MCF 10A (cell line): ENCODE measurements at regions not wholly inside any gene's neighbourhood (a gene's known extent, or its start where the extent isn't known, plus 50 kb on each side); places are given as distances from the start of the nearest gene placed in this dataset.

Source experiments
- BruUV-seq: library from RNA; stranded (reverse); fragments of 400-500 nt; replicated peaks from 2 replicates; lab custom pipeline; 2021; lab: Mats Ljungman, UMichigan
- CTCF ChIA-PET: fragments of 300-600 bp; sonication (Branson Sonifier 250); formaldehyde crosslinking; extraction: SDS; loops from one replicate; lab custom pipeline; 2021; ENCODE audit warnings: antibody characterized with exemption, inconsistent platforms; lab: Yijun Ruan, JAX
- POLR2A ChIA-PET: fragments of 300-600, 350-650 bp; sonication (Branson Sonifier 250); formaldehyde crosslinking; extraction: SDS; loops from one replicate; lab custom pipeline; 2020; ENCODE audit warnings: antibody characterized with exemption, inconsistent platforms; lab: Yijun Ruan, JAX
- DNase-seq: peaks from one replicate; pipeline ENCODE4 v3.0.0-alpha.2; 2018; ENCODE audit not compliant: unreplicated experiment
- H3K27ac Mint-ChIP-seq: one replicate; pipeline ENCODE4 v1.8.0; 2022; ENCODE audit warnings: mild to moderate bottlenecking, low read depth, mixed read lengths; ENCODE audit not compliant: unreplicated experiment
- H3K27me3 Mint-ChIP-seq: one replicate; pipeline ENCODE4 v1.8.0; 2022; ENCODE audit warnings: mixed read lengths; ENCODE audit not compliant: insufficient read depth, unreplicated experiment
- H3K36me3 Mint-ChIP-seq: one replicate; pipeline ENCODE4 v1.8.0; 2022; ENCODE audit warnings: mild to moderate bottlenecking, moderate library complexity, mixed read lengths; ENCODE audit not compliant: insufficient read depth, unreplicated experiment
- H3K4me1 Mint-ChIP-seq: one replicate; pipeline ENCODE4 v1.8.0; 2022; ENCODE audit warnings: mixed read lengths; ENCODE audit not compliant: insufficient read depth, unreplicated experiment
- H3K4me3 Mint-ChIP-seq: one replicate; pipeline ENCODE4 v1.8.0; 2022; ENCODE audit warnings: mild to moderate bottlenecking, moderate library complexity, mixed read lengths; ENCODE audit not compliant: unreplicated experiment
- H3K9me3 Mint-ChIP-seq: one replicate; pipeline ENCODE4 v1.8.0; 2022; ENCODE audit warnings: mixed read lengths; ENCODE audit not compliant: unreplicated experiment
- intact Hi-C: fragments of 100-400 bp; cut with micrococcal nuclease; formaldehyde crosslinking; loops from 2 replicates; pipeline ENCODE4 v1.14.1; 2022
- TF ChIP-seq, protein P1 (sequence below): fragments of 200-600 bp; IDR thresholded peaks from one replicate; pipeline ENCODE4 v1.8.0; 2022; ENCODE audit warnings: antibody characterized with exemption, mild to moderate bottlenecking; ENCODE audit not compliant: unreplicated experiment

GRCh38 chrX:127782904-127783303, 269.3 kb downstream of the ACTRT1 start:
- ChIA-PET CTCF (no interaction called here), POLR2A (no interaction called here)
- H3K27me3 Mint-ChIP-seq: no peaks in the 10 kb centered on the region
- H3K36me3 Mint-ChIP-seq: no peaks in the 10 kb centered on the region
- H3K27ac Mint-ChIP-seq: no peak overlapping the region
- H3K9me3 Mint-ChIP-seq: peaks cover 37% of the 10 kb centered on the region
- H3K4me1 Mint-ChIP-seq: no peaks in the 10 kb centered on the region
- intact Hi-C loops: no loop called here
- TF ChIP-seq, protein P1, sequence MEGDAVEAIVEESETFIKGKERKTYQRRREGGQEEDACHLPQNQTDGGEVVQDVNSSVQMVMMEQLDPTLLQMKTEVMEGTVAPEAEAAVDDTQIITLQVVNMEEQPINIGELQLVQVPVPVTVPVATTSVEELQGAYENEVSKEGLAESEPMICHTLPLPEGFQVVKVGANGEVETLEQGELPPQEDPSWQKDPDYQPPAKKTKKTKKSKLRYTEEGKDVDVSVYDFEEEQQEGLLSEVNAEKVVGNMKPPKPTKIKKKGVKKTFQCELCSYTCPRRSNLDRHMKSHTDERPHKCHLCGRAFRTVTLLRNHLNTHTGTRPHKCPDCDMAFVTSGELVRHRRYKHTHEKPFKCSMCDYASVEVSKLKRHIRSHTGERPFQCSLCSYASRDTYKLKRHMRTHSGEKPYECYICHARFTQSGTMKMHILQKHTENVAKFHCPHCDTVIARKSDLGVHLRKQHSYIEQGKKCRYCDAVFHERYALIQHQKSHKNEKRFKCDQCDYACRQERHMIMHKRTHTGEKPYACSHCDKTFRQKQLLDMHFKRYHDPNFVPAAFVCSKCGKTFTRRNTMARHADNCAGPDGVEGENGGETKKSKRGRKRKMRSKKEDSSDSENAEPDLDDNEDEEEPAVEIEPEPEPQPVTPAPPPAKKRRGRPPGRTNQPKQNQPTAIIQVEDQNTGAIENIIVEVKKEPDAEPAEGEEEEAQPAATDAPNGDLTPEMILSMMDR: no peak
- BruUV-seq: no TSS peak
- H3K4me3 Mint-ChIP-seq: no peak overlapping the region
- no peak for DNase-seq

- H3K27ac Mint-ChIP-seq: no peak overlapping the region
- H3K9me3 Mint-ChIP-seq: peaks cover 17% of the 10 kb centered on the region
- no peak overlapping the region for H3K4me3 Mint-ChIP-seq
- BruUV-seq: no TSS peak
- no peaks in the 10 kb centered on the region for H3K4me1 Mint-ChIP-seq
- CTCF ChIA-PET: no interaction called here
- no peaks in the 10 kb centered on the region for H3K27me3 Mint-ChIP-seq
- POLR2A ChIA-PET: no interaction called here
- TF ChIP-seq, protein P1: no peak
- H3K36me3 Mint-ChIP-seq: no peaks in the 10 kb centered on the region
- intact Hi-C loops: no loop called here
- peak; percentile 0 for DNase-seq
These were observed 287.5 kb downstream of the ACTRT1 start for GRCh38 chrX:127764674-127765073.

GRCh38 chrX:127762663-127763062, 289.5 kb downstream of the ACTRT1 start:
- no peak overlapping the region for H3K27ac Mint-ChIP-seq
- no TSS peak for BruUV-seq
- H3K4me3 Mint-ChIP-seq: no peak overlapping the region
- no peaks in the 10 kb centered on the region for H3K36me3 Mint-ChIP-seq
- intact Hi-C loops: no loop called here
- TF ChIP-seq, protein P1: no peak
- H3K9me3 Mint-ChIP-seq: peaks cover 17% of the 10 kb centered on the region
- DNase-seq: no peak
- ChIA-PET CTCF (interaction anchor here (0.6 to 1.1 kb wide), 3 partner anchors 19 to 1234 kb away, joined by 3 to 4 read pairs (median 4); no protein-coding TSS in a partner anchor), POLR2A (no interaction called here)
- H3K27me3 Mint-ChIP-seq: no peaks in the 10 kb centered on the region
- H3K4me1 Mint-ChIP-seq: no peaks in the 10 kb centered on the region

DNA sequence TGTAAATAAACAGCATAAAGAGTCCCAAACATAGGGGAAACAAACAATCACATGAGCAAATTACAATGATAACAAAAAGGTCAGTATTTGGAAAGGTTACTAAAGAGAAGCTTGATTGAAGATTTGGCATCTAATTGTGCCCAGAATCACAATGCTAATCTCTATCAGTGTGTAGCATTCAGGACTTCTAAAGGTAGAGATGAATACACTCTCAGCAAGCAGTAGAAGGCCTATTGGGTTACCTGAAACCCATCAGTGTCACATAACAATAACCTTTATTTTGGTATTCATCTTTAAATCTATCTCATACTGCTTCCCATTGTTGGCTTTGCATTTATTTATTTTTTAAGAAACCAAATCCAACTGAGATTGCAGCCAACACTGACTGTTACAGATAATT, 319.5 kb downstream of the ACTRT1 start:
- CTCF ChIA-PET: no interaction called here
- no TSS peak for BruUV-seq
- POLR2A ChIA-PET: no interaction called here
- TF ChIP-seq, protein P1: no peak
- no peak overlapping the region for H3K27ac Mint-ChIP-seq
- no peaks in the 10 kb centered on the region for H3K36me3 Mint-ChIP-seq
- H3K27me3 Mint-ChIP-seq: no peaks in the 10 kb centered on the region
- intact Hi-C loops: no loop called here
- DNase-seq: no peak
- no peak overlapping the region for H3K4me3 Mint-ChIP-seq
- H3K4me1 Mint-ChIP-seq: no peaks in the 10 kb centered on the region
- H3K9me3 Mint-ChIP-seq: peaks cover 21% of the 10 kb centered on the region
